K562 (cell line): ENCODE measurements at regions not wholly inside any gene's neighbourhood (a gene's known extent, or its start where the extent isn't known, plus 50 kb on each side); places are given as distances from the start of the nearest gene placed in this dataset.

Experiments used
- ATF7 ChIP-seq: fragments of 450-650 bp; IDR thresholded peaks from 2 replicates; pipeline ENCODE4 v1.7.1; 2014; ENCODE audit warnings: mild to moderate bottlenecking, moderate library complexity
- CBX8 ChIP-seq: fragments of 200-600 bp; sonication (generic); IDR thresholded peaks from 2 replicates; pipeline ENCODE4 v1.6.1; 2012; ENCODE audit warnings: borderline replicate concordance, mixed run types, low read depth, mild to moderate bottlenecking, moderate library complexity, mixed read lengths, low read length, control low read depth, inconsistent platforms; ENCODE audit not compliant: poor library complexity, severe bottlenecking; ENCODE audit errors: extremely low read depth
- CREBBP ChIP-seq: IDR thresholded peaks from one replicate; pipeline ENCODE4 v1.6.1; 2012; ENCODE audit warnings: low read depth, mild to moderate bottlenecking, control low read depth, inconsistent platforms, low read length
- RHOXF2B ChIP-seq: fragments of 250-450 bp; sonication (Bioruptor Pico); conservative IDR thresholded peaks from 2 replicates; pipeline ENCODE4 v1.5.1; 2021
- SETDB1 ChIP-seq: IDR thresholded peaks from one replicate; pipeline ENCODE4 v1.6.1; 2012; ENCODE audit warnings: low read length, control low read depth, inconsistent platforms
- ZFP1 ChIP-seq: fragments of 450-650 bp; formaldehyde crosslinking; IDR thresholded peaks from 2 replicates; pipeline ENCODE4 v1.4.0; 2020; ENCODE audit warnings: mild to moderate bottlenecking, mixed read lengths
- ZNF717 ChIP-seq: fragments of 250-450 bp; sonication (Bioruptor Pico); IDR thresholded peaks from 2 replicates; pipeline ENCODE4 v1.5.0; 2021

GRCh38 chr12:58463051-58463450 lies 457.3 kb downstream of the LRIG3 start:
- TF ChIP-seq RHOXF2B (CRISPR knock-in tag) (no peak), SETDB1 (no peak), ZNF717 (no peak), CBX8 (no peak), CREBBP (no peak), ATF7 (no peak), ZFP1 (no peak)
